Panc1 (cell line): ENCODE measurements at regions not wholly inside any gene's neighbourhood (a gene's known extent, or its start where the extent isn't known, plus 50 kb on each side); places are given as distances from the start of the nearest gene placed in this dataset.

Experiments used
- CTCF ChIP-seq: fragments of 450-650 bp; IDR thresholded peaks from 2 replicates; pipeline ENCODE4 v1.5.1; 2017; ENCODE audit warnings: mild to moderate bottlenecking
- POLR2AphosphoS5 ChIP-seq: IDR thresholded peaks from 2 replicates; pipeline ENCODE4 v1.6.1; 2012; ENCODE audit warnings: mild to moderate bottlenecking, low read depth, low read length, moderate library complexity

- TF ChIP-seq POLR2AphosphoS5 (no peak), CTCF (no peak)
Observed at GRCh38 chr3:73733746-73734145, 109.0 kb upstream of the PDZRN3 start.
